SKM-1 treated with dmso at 0.1 percent for 144 hours (cell line): ENCODE measurements at regions not wholly inside any gene's neighbourhood (a gene's known extent, or its start where the extent isn't known, plus 50 kb on each side); places are given as distances from the start of the nearest gene placed in this dataset.

ENCODE experiments used
- DNase-seq: peaks from one replicate; lab custom pipeline; 2025; ENCODE audit not compliant: unreplicated experiment; lab: John Stamatoyannopoulos, UW

- no peak for DNase-seq
Observed at GRCh38 chr6:119586250-119586882, 236.8 kb upstream of the MAN1A1 start.

- no peak for DNase-seq
Observed at GRCh38 chr6:119584088-119584487, 234.5 kb upstream of the MAN1A1 start.

- DNase-seq, result no peak
Observed at GRCh38 chr6:119581220-119581619, 231.7 kb upstream of the MAN1A1 start.

- no peak for DNase-seq
Observed at GRCh38 chr6:119575721-119576120, 226.2 kb upstream of the MAN1A1 start.

GRCh38 chr6:119568580-119568979 is 219.0 kb upstream of the MAN1A1 start:
- no peak for DNase-seq

GRCh38 chr6:119566546-119567260 is 217.1 kb upstream of the MAN1A1 start:
- DNase-seq, result no peak

GRCh38 chr6:119565893-119566292 is 216.3 kb upstream of the MAN1A1 start:
- no peak for DNase-seq

GRCh38 chr6:119562168-119562567 is 212.6 kb upstream of the MAN1A1 start:
- no peak for DNase-seq

GRCh38 chr6:119559586-119559985 is 210.0 kb upstream of the MAN1A1 start:
- DNase-seq, result no peak

- no peak for DNase-seq
Observed at GRCh38 chr6:119557239-119557638, 207.7 kb upstream of the MAN1A1 start.

- no peak for DNase-seq
Observed at GRCh38 chr6:119552021-119552420, 202.5 kb upstream of the MAN1A1 start.

GRCh38 chr6:119547024-119547423 is 197.5 kb upstream of the MAN1A1 start:
- no peak for DNase-seq

- DNase-seq, result no peak
Observed at GRCh38 chr6:119545245-119545644, 195.7 kb upstream of the MAN1A1 start.

- DNase-seq, result no peak
Observed at GRCh38 chr6:119544325-119545175, 195.0 kb upstream of the MAN1A1 start.

GRCh38 chr6:119543332-119543731 is 193.8 kb upstream of the MAN1A1 start:
- no peak for DNase-seq

GRCh38 chr6:119542037-119542436 is 192.5 kb upstream of the MAN1A1 start:
- no peak for DNase-seq

- DNase-seq, result no peak
Observed at GRCh38 chr6:119541132-119541905, 191.8 kb upstream of the MAN1A1 start.

- DNase-seq, result no peak
Observed at GRCh38 chr6:119540417-119540816, 190.9 kb upstream of the MAN1A1 start.

- no peak for DNase-seq
Observed at GRCh38 chr6:119539066-119539746, 189.6 kb upstream of the MAN1A1 start.

GRCh38 chr6:119536666-119537065 is 187.1 kb upstream of the MAN1A1 start:
- no peak for DNase-seq

- no peak for DNase-seq
Observed at GRCh38 chr6:119535332-119535731, 185.8 kb upstream of the MAN1A1 start.
